GM23248 (cell line): ENCODE measurements at regions not wholly inside any gene's neighbourhood (a gene's known extent, or its start where the extent isn't known, plus 50 kb on each side); places are given as distances from the start of the nearest gene placed in this dataset.

Experiments
- EZH2 ChIP-seq: fragments of 200-600 bp; sonication (generic); IDR thresholded peaks from 2 replicates; pipeline ENCODE4 v1.6.1; 2018; ENCODE audit warnings: antibody characterized with exemption, mild to moderate bottlenecking; ENCODE audit not compliant: insufficient read depth, poor library complexity, severe bottlenecking
- EZH2phosphoT487 ChIP-seq: fragments of 200-600 bp; sonication (generic); IDR thresholded peaks from 2 replicates; pipeline ENCODE4 v1.6.1; 2018; ENCODE audit warnings: antibody characterized with exemption, moderate library complexity, mild to moderate bottlenecking, low read depth; ENCODE audit not compliant: insufficient read depth

DNA sequence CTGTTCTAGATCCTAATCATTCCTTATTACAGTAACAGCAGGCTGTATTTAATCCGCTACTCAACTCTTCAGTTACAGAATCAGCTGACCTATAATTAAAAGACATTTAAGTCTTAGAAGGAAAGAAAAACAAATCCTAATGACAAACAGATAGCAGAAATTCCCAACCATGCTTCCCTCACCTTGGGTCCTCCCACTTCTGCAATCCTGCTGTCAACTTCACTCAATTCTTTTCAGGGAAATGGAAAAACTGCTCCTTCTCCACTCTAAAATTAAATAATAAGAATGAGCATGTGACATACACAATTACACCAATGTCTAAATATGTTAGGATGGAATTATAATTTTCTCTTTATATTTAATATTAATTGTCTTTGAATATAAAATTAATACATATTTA lies 182.6 kb upstream of the LYPLAL1 start:
- TF ChIP-seq EZH2phosphoT487 (no peak), EZH2 (no peak)
